PFSK-1 (cell line): ENCODE measurements at regions not wholly inside any gene's neighbourhood (a gene's known extent, or its start where the extent isn't known, plus 50 kb on each side); places are given as distances from the start of the nearest gene placed in this dataset.

Experiments used
- POLR2AphosphoS5 ChIP-seq: IDR thresholded peaks from 2 replicates; pipeline ENCODE4 v1.6.1; 2012; ENCODE audit warnings: low read depth, mild to moderate bottlenecking, control low read depth, low read length, moderate library complexity
- TF ChIP-seq, protein P1 (sequence below), 2 experiments: IDR thresholded peaks; 2 replicates each; pipeline versions ENCODE4 v1.6.1 to v1.8.0; 2011 to 2012; ENCODE audit warnings: low read depth in 2 of 2, low read length in 2 of 2, control low read depth in 1 of 2, inconsistent platforms in 1 of 2, mild to moderate bottlenecking in 1 of 2, moderate library complexity in 1 of 2; ENCODE audit not compliant: insufficient read depth in 1 of 2

DNA sequence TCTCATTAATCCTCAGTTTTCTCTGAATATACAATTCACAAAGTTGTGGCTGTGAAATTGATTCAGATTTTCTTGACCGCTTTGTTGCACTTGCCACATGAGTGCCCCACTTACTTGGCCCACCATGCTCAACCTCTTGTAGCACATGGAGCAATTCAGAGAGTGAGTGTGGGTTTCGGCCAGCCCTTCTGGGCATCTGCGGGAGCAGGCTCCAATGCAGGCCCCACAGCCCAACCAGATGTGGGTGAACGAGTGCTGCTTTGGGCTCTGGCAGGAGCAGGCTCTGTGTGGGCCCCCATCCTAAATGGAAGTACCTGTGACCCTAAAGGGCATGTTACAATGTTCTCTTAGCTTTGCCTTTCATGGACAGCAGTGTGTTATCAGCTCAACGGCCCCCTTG is 2338.6 kb downstream of the LRRC4C start:
- TF ChIP-seq POLR2AphosphoS5: no peak
- TF ChIP-seq, protein P1, sequence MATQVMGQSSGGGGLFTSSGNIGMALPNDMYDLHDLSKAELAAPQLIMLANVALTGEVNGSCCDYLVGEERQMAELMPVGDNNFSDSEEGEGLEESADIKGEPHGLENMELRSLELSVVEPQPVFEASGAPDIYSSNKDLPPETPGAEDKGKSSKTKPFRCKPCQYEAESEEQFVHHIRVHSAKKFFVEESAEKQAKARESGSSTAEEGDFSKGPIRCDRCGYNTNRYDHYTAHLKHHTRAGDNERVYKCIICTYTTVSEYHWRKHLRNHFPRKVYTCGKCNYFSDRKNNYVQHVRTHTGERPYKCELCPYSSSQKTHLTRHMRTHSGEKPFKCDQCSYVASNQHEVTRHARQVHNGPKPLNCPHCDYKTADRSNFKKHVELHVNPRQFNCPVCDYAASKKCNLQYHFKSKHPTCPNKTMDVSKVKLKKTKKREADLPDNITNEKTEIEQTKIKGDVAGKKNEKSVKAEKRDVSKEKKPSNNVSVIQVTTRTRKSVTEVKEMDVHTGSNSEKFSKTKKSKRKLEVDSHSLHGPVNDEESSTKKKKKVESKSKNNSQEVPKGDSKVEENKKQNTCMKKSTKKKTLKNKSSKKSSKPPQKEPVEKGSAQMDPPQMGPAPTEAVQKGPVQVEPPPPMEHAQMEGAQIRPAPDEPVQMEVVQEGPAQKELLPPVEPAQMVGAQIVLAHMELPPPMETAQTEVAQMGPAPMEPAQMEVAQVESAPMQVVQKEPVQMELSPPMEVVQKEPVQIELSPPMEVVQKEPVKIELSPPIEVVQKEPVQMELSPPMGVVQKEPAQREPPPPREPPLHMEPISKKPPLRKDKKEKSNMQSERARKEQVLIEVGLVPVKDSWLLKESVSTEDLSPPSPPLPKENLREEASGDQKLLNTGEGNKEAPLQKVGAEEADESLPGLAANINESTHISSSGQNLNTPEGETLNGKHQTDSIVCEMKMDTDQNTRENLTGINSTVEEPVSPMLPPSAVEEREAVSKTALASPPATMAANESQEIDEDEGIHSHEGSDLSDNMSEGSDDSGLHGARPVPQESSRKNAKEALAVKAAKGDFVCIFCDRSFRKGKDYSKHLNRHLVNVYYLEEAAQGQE (IDR thresholded peaks at IDR 0.05; ENCODE audit: insufficient read depth in 1 of 2, low read depth in 2 of 2, low read length in 2 of 2): no peak
